Pancreas (tissue), 10 donors: ENCODE measurements at regions not wholly inside any gene's neighbourhood (a gene's known extent, or its start where the extent isn't known, plus 50 kb on each side); places are given as distances from the start of the nearest gene placed in this dataset.
"Not testable (repeated sequence)": the region's sequence is repeated elsewhere in the genome, so short reads cannot be mapped to it uniquely, and the experiment has no call there.

Experiments used
- ATAC-seq, 4 donors: fragments of 200-7000 bp; cut with Tn5 transposase; one replicate each; pipeline versions ENCODE4 v1.8.0 to v1.9.1; 2020; ENCODE audit warnings: mild to moderate bottlenecking in 4 of 4, moderate library complexity in 4 of 4
- DNase-seq, 6 donors: peaks; one replicate each; pipeline ENCODE4 v3.0.0-alpha.2; 2020
- FAIRE-seq: peaks from 2 replicates; lab custom pipeline; 2012; peaks lifted over from hg19 to GRCh38; lab: Jason Lieb, UNC
- H3K27ac ChIP-seq, 4 donors: fragments of 200-600 bp; sonication (generic); 1 replicate in 3 of 4; 2 replicates in 1 of 4; pipeline versions ENCODE4 v1.5.0 to v1.8.0; 2020
- H3K27me3 ChIP-seq, 4 donors: fragments of 200-600 bp; one replicate each; pipeline ENCODE4 v1.8.0; 2021
- H3K36me3 ChIP-seq, 3 donors: fragments of 200-600 bp; sonication (generic) in 1 of 3; one replicate each; pipeline versions ENCODE4 v1.5.0 to v1.8.0; 2020 to 2021
- H3K4me1 ChIP-seq, 3 donors: fragments of 200-600 bp; one replicate each; pipeline ENCODE4 v1.8.0; 2021
- H3K4me3 ChIP-seq, 4 donors: fragments of 200-600 bp; sonication (generic) in 2 of 4; one replicate each; pipeline versions ENCODE4 v1.5.0 to v1.8.0; 2020 to 2021
- H3K9me3 ChIP-seq, 4 donors: fragments of 200-600 bp; one replicate each; pipeline ENCODE4 v1.8.0; 2021
- CTCF ChIP-seq, 4 donors: fragments of 200-600 bp; sonication (generic) in 3 of 4; IDR thresholded peaks; one replicate each; pipeline versions ENCODE4 v1.5.0 to v1.8.0; 2021; ENCODE audit warnings: antibody characterized with exemption in 4 of 4
- WGBS, 2 donors: extraction: QIAGEN DNeasy Blood & Tissue Kit; methylation state at CpG; one replicate each; pipeline ENCODE4 v1.1.7; 2013; 5-methylcytosine and 5-hydroxymethylcytosine counted together
- intact Hi-C, 3 donors: fragments of 100-400 bp; cut with DNase I; formaldehyde crosslinking; loops; one replicate each; pipeline versions ENCODE4 v1.11.1 to v1.14.2; 2022
- donor health status: healthy with polysubstance abuse.
- donor health status: DM: no; HTN: no; CAD: no; lungs with moderate emphysema.
- donor health status: DM: no; HTN: no; CAD: no.
- donor health status: control.
- donor health status: control.
- donor health status: Bipolar disorder and iron deficiency.
- donor health status: DM: yes; HTN: yes; CAD: no.
- donor health status: DM: no; HTN: no; CAD: no.
- donor health status: DM: no; HTN: no; CAD: no.
- donor health status: DM: yes; HTN: yes; CAD: no.

GRCh38 chr5:100043475-100043874, 491.7 kb upstream of the FAM174A start:
- intact Hi-C loops = no loop called here
- FAIRE-seq (no peak), DNase-seq (no peak), ATAC-seq (no peak)
- Histone ChIP-seq H3K27ac (no peak overlapping the region), H3K27me3 (no peaks in the 10 kb centered on the region), H3K9me3 (no peaks in the 10 kb centered on the region), H3K4me3 (no peak overlapping the region), H3K36me3 (no peaks in the 10 kb centered on the region), H3K4me1 (no peaks in the 10 kb centered on the region)
- TF ChIP-seq CTCF (IDR thresholded peaks at IDR 0.05) = no peak
- 75 to 76% methylated on average over 2 of the region's 2 CpGs for WGBS, 2 donors

GRCh38 chr5:100026606-100027005, 508.6 kb upstream of the FAM174A start:
- Histone ChIP-seq H3K4me3 (no peak overlapping the region), H3K27ac (no peak overlapping the region), H3K4me1 (no peaks in the 10 kb centered on the region), H3K9me3 (no peaks in the 10 kb centered on the region), H3K36me3 (no peaks in the 10 kb centered on the region), H3K27me3 (no peaks in the 10 kb centered on the region)
- WGBS, 2 donors = 43 to 52% methylated on average over 2 of the region's 2 CpGs
- intact Hi-C loops = no loop called here
- DNase-seq = no peak
- FAIRE-seq = no peak
- no peak for TF ChIP-seq CTCF (IDR thresholded peaks at IDR 0.05)
- no peak for ATAC-seq

GRCh38 chr5:100023536-100023935, 511.6 kb upstream of the FAM174A start:
- Histone ChIP-seq H3K27ac (no peak overlapping the region), H3K36me3 (no peaks in the 10 kb centered on the region), H3K9me3 (no peaks in the 10 kb centered on the region), H3K4me3 (no peak overlapping the region), H3K27me3 (no peaks in the 10 kb centered on the region), H3K4me1 (no peaks in the 10 kb centered on the region)
- intact Hi-C loops = no loop called here
- TF ChIP-seq CTCF (IDR thresholded peaks at IDR 0.05) = no peak
- FAIRE-seq = no peak
- DNase-seq = no peak
- no peak for ATAC-seq

GRCh38 chr5:100017520-100018262, 517.5 kb upstream of the FAM174A start:
- no peak for FAIRE-seq
- H3K27me3 ChIP-seq = no peaks in the 10 kb centered on the region

GRCh38 chr5:100013305-100013704, 521.9 kb upstream of the FAM174A start:
- H3K27me3 ChIP-seq, H3K9me3 ChIP-seq, H3K27ac ChIP-seq, DNase-seq, ATAC-seq, intact Hi-C loops, H3K36me3 ChIP-seq, FAIRE-seq, H3K4me1 ChIP-seq, H3K4me3 ChIP-seq: not testable (repeated sequence)
- 88 to 91% methylated on average over 4 of the region's 4 CpGs for WGBS, 2 donors

More at GRCh38 chr5:100017520-100018262, 517.5 kb upstream of the FAM174A start:
- H3K27ac ChIP-seq = no peak overlapping the region
- no peaks in the 10 kb centered on the region for H3K36me3 ChIP-seq
- 70 to 79% methylated on average over 6 of the region's 6 CpGs for WGBS, 2 donors
- intact Hi-C loops = no loop called here
- H3K9me3 ChIP-seq = no peaks in the 10 kb centered on the region
- no peak for TF ChIP-seq CTCF (IDR thresholded peaks at IDR 0.05)
- ATAC-seq (no peak), DNase-seq (no peak)
- H3K4me1 ChIP-seq = no peaks in the 10 kb centered on the region
- no peak overlapping the region for H3K4me3 ChIP-seq

- H3K4me1 ChIP-seq, ATAC-seq, H3K27me3 ChIP-seq, intact Hi-C loops, H3K36me3 ChIP-seq, H3K27ac ChIP-seq, DNase-seq, FAIRE-seq, H3K4me3 ChIP-seq, H3K9me3 ChIP-seq: not testable (repeated sequence)
- 86 to 92% methylated on average over 10 of the region's 10 CpGs for WGBS, 2 donors
These were observed 524.0 kb upstream of the FAM174A start for GRCh38 chr5:100011160-100011559.
